ENCODE measurements at regions not wholly inside any gene's neighbourhood (a gene's known extent, or its start where the extent isn't known, plus 50 kb on each side); places are given as distances from the start of the nearest gene placed in this dataset.

- no peak overlapping the region for H2BK12ac ChIP-seq (ENCODE audit: insufficient read length, low read depth, low read length)
- H3K79me1 ChIP-seq (ENCODE audit: insufficient read depth, low read depth, low read length, poor library complexity, severe bottlenecking), result no peaks in the 10 kb centered on the region
- no peak for TF ChIP-seq CTCF (conservative IDR thresholded peaks at IDR 0.05)
- no peak overlapping the region for H3T11ph ChIP-seq (ENCODE audit: low read length)
- H4K8ac ChIP-seq (replicated peaks; ENCODE audit: insufficient read length, low read depth, low read length), result no peak overlapping the region
- H3K27ac ChIP-seq (ENCODE audit: insufficient read length, low read depth, low read length), result no peak overlapping the region
- H3K27me3 Mint-ChIP-seq (ENCODE audit: low read depth), result no peaks in the 10 kb centered on the region
- WGBS (ENCODE audit: extremely low coverage, insufficient read length, low lambda C conversion rate), result no CpG with 5 or more reads among the region's 2 CpGs
- no peak overlapping the region for H3K4me2 ChIP-seq (ENCODE audit: insufficient read depth, insufficient read length, low read length)
- H3K14ac ChIP-seq (ENCODE audit: insufficient read depth, low read length), result no peak overlapping the region
- no peaks in the 10 kb centered on the region for H3K4me1 ChIP-seq (ENCODE audit: insufficient read depth, low read length)
- H3K27ac Mint-ChIP-seq, result no peak overlapping the region
- H3K56ac ChIP-seq (ENCODE audit: insufficient read length, low read depth, low read length), result no peak overlapping the region
- H3K23me2 ChIP-seq (ENCODE audit: insufficient read length, low read depth, low read length, poor library complexity, severe bottlenecking), result no peaks in the 10 kb centered on the region
- H3K18ac ChIP-seq (ENCODE audit: insufficient read length, low read depth, low read length), result no peak overlapping the region
- no peak for DNase-seq
- H2BK20ac ChIP-seq (ENCODE audit: low read depth, low read length, poor library complexity, severe bottlenecking), result no peak overlapping the region
- H4K20me1 ChIP-seq (ENCODE audit: control insufficient read depth, insufficient read depth, insufficient read length), result no peaks in the 10 kb centered on the region
- H3K9ac ChIP-seq (ENCODE audit: extremely low read depth, insufficient read length, low read length), result no peak overlapping the region
- no peak overlapping the region for H3K23ac ChIP-seq (ENCODE audit: insufficient read length, low read depth, low read length)
- H3K27me3 ChIP-seq (ENCODE audit: insufficient read depth, low read length), result no peaks in the 10 kb centered on the region
- no peaks in the 10 kb centered on the region for H3K79me2 ChIP-seq (ENCODE audit: insufficient read depth, low read length)
- no peak overlapping the region for H4K91ac ChIP-seq (ENCODE audit: insufficient read length, low read depth, low read length)
- no peaks in the 10 kb centered on the region for H3K36me3 Mint-ChIP-seq (ENCODE audit: insufficient read depth in 1 of 3, low read depth in 3 of 3)
- H3K9me3 ChIP-seq (ENCODE audit: control insufficient read depth, low read depth, low read length), result no peaks in the 10 kb centered on the region
- no peak overlapping the region for H2AK5ac ChIP-seq (ENCODE audit: insufficient read length, low read length)
- no peak overlapping the region for H3K4me3 Mint-ChIP-seq
- H3K9me3 Mint-ChIP-seq, result no peaks in the 10 kb centered on the region
- no peak overlapping the region for H2BK120ac ChIP-seq (ENCODE audit: low read depth, low read length, poor library complexity, severe bottlenecking)
- no peak overlapping the region for H2BK5ac ChIP-seq (ENCODE audit: insufficient read length, low read length)
- no peak overlapping the region for H2BK15ac ChIP-seq (ENCODE audit: low read depth, low read length)
- H3K4ac ChIP-seq (ENCODE audit: low read depth, low read length), result no peak overlapping the region
- no peaks in the 10 kb centered on the region for H3K4me1 Mint-ChIP-seq
- H4K5ac ChIP-seq (ENCODE audit: insufficient read length, low read depth, low read length), result no peak overlapping the region
- no peak overlapping the region for H2AFZ ChIP-seq (ENCODE audit: low read length)
Measured at GRCh38 chr12:87922736-87923135, 106.5 kb downstream of the C12orf50 start.
